Kidney (tissue), 13 donors: ENCODE measurements at regions not wholly inside any gene's neighbourhood (a gene's known extent, or its start where the extent isn't known, plus 50 kb on each side); places are given as distances from the start of the nearest gene placed in this dataset.

Experiments used
- DNase-seq, 5 donors: peaks; one replicate each; pipeline ENCODE4 v3.0.0-alpha.2; 2013 to 2020
- FAIRE-seq: peaks from 2 replicates; lab custom pipeline; 2012; peaks lifted over from hg19 to GRCh38; lab: Jason Lieb, UNC
- H3K27ac ChIP-seq, 2 donors: one replicate each; pipeline ENCODE4 v1.7.0; 2013; ENCODE audit warnings: low read depth in 2 of 2, low read length in 2 of 2, inconsistent platforms in 1 of 2
- H3K27me3 ChIP-seq: one replicate; pipeline ENCODE4 v1.7.1; 2013; ENCODE audit warnings: low read length, inconsistent platforms; ENCODE audit not compliant: control insufficient read depth, insufficient read depth
- H3K36me3 ChIP-seq, 3 donors: one replicate each; pipeline versions ENCODE4 v1.7.0 to v1.7.1; 2013; ENCODE audit warnings: low read length in 3 of 3, control low read depth in 1 of 3, inconsistent platforms in 1 of 3; ENCODE audit not compliant: insufficient read depth in 3 of 3, control insufficient read depth in 2 of 3
- H3K4me1 ChIP-seq, 3 donors: one replicate each; pipeline versions ENCODE4 v1.7.0 to v1.7.1; 2013; ENCODE audit warnings: low read length in 3 of 3, inconsistent platforms in 1 of 3, low read depth in 1 of 3; ENCODE audit not compliant: control insufficient read depth in 2 of 3, insufficient read depth in 2 of 3
- H3K4me3 ChIP-seq, 3 donors: one replicate each; pipeline versions ENCODE4 v1.7.0 to v1.8.1; 2013; ENCODE audit warnings: low read length in 3 of 3, control low read depth in 1 of 3, inconsistent platforms in 1 of 3
- H3K9ac ChIP-seq, 3 donors: one replicate each; pipeline versions ENCODE4 v1.7.0 to v1.7.1; 2013; ENCODE audit warnings: low read length in 3 of 3, control low read depth in 1 of 3, inconsistent platforms in 1 of 3
- H3K9me3 ChIP-seq, 3 donors: one replicate each; pipeline versions ENCODE4 v1.7.0 to v1.7.1; 2013; ENCODE audit warnings: low read length in 3 of 3, control low read depth in 1 of 3, inconsistent platforms in 1 of 3; ENCODE audit not compliant: control insufficient read depth in 2 of 3, insufficient read depth in 1 of 3
- CTCF ChIP-seq: IDR thresholded peaks from 3 replicates; pipeline ENCODE4 v1.5.1; 2012; ENCODE audit warnings: mild to moderate bottlenecking, moderate library complexity, borderline replicate concordance; ENCODE audit not compliant: insufficient read depth; ENCODE audit errors: extremely low read depth
- intact Hi-C: fragments of 100-400 bp; cut with DNase I; formaldehyde crosslinking; loops from one replicate; pipeline ENCODE4 v1.11.1; 2022
- donor health status: control.
- donor health status: control.
- donor health status: control.
- donor health status: control.
- donor health status: control.
- donor health status: DM: yes; HTN: yes; CAD: no.
- donor health status: Normal renal cell carcinoma (clear cell type).

- H3K27me3 ChIP-seq, result no peaks in the 10 kb centered on the region
- no peak overlapping the region for H3K9ac ChIP-seq
- TF ChIP-seq CTCF, result no peak
- intact Hi-C loops, result no loop called here
- DNase-seq, result no peak
- H3K4me3 ChIP-seq, result no peak overlapping the region
- H3K4me1 ChIP-seq, result no peaks in the 10 kb centered on the region
- H3K9me3 ChIP-seq, result no peaks in the 10 kb centered on the region
- H3K36me3 ChIP-seq, result no peaks in the 10 kb centered on the region
- FAIRE-seq, result no peak
- H3K27ac ChIP-seq, result no peak overlapping the region
Measured at GRCh38 chr7:82701949-82702348, 258.4 kb upstream of the CACNA2D1 start.

GRCh38 chr7:82700741-82701140 lies 257.2 kb upstream of the CACNA2D1 start:
- no peak for DNase-seq
- H3K36me3 ChIP-seq, result no peaks in the 10 kb centered on the region
- H3K9me3 ChIP-seq, result no peaks in the 10 kb centered on the region
- no peak overlapping the region for H3K27ac ChIP-seq
- intact Hi-C loops, result no loop called here
- H3K9ac ChIP-seq, result no peak overlapping the region
- H3K4me1 ChIP-seq, result no peaks in the 10 kb centered on the region
- no peak for TF ChIP-seq CTCF
- no peaks in the 10 kb centered on the region for H3K27me3 ChIP-seq
- no peak overlapping the region for H3K4me3 ChIP-seq
- no peak for FAIRE-seq

- no peak overlapping the region for H3K9ac ChIP-seq
- H3K9me3 ChIP-seq, result no peaks in the 10 kb centered on the region
- no peak for TF ChIP-seq CTCF
- DNase-seq, result no peak
- H3K4me1 ChIP-seq, result no peaks in the 10 kb centered on the region
- H3K36me3 ChIP-seq, result no peaks in the 10 kb centered on the region
- no peak overlapping the region for H3K27ac ChIP-seq
- no peak for FAIRE-seq
- no peaks in the 10 kb centered on the region for H3K27me3 ChIP-seq
- H3K4me3 ChIP-seq, result no peak overlapping the region
- intact Hi-C loops, result no loop called here
Measured at GRCh38 chr7:82699773-82700186, 256.2 kb upstream of the CACNA2D1 start.

- H3K4me3 ChIP-seq, result no peak overlapping the region
- no peak for TF ChIP-seq CTCF
- H3K4me1 ChIP-seq, result no peaks in the 10 kb centered on the region
- no peak overlapping the region for H3K27ac ChIP-seq
- no peaks in the 10 kb centered on the region for H3K36me3 ChIP-seq
- FAIRE-seq, result no peak
- no peaks in the 10 kb centered on the region for H3K27me3 ChIP-seq
- no peak overlapping the region for H3K9ac ChIP-seq
- no peak for DNase-seq
- intact Hi-C loops, result no loop called here
- no peaks in the 10 kb centered on the region for H3K9me3 ChIP-seq
Measured at GRCh38 chr7:82697897-82698296, 254.3 kb upstream of the CACNA2D1 start.
